Tibial nerve (tissue), 4 donors: ENCODE measurements at regions not wholly inside any gene's neighbourhood (a gene's known extent, or its start where the extent isn't known, plus 50 kb on each side); places are given as distances from the start of the nearest gene placed in this dataset.

Experiments
- EP300 ChIP-seq, 2 donors: sonication (generic); formaldehyde crosslinking; IDR thresholded peaks; one replicate each; pipeline ENCODE4 v1.6.1; 2017; ENCODE audit warnings: antibody characterized with exemption in 2 of 2, mild to moderate bottlenecking in 1 of 2
- POLR2A ChIP-seq, 2 donors: fragments of 450-650 bp; IDR thresholded peaks; one replicate each; pipeline ENCODE4 v1.6.1; 2017; ENCODE audit warnings: antibody characterized with exemption in 2 of 2, mild to moderate bottlenecking in 2 of 2, moderate library complexity in 2 of 2
- TF ChIP-seq, protein P1 (sequence below), 5 experiments: fragments of 200-600 bp in 3 of 5; fragments of 450-650 bp in 2 of 5; sonication (generic) in 3 of 5; IDR thresholded peaks; one replicate each; pipeline ENCODE4 v1.5.1; 2016 to 2019; ENCODE audit warnings: antibody characterized with exemption in 5 of 5, mild to moderate bottlenecking in 3 of 5, moderate library complexity in 2 of 5

DNA sequence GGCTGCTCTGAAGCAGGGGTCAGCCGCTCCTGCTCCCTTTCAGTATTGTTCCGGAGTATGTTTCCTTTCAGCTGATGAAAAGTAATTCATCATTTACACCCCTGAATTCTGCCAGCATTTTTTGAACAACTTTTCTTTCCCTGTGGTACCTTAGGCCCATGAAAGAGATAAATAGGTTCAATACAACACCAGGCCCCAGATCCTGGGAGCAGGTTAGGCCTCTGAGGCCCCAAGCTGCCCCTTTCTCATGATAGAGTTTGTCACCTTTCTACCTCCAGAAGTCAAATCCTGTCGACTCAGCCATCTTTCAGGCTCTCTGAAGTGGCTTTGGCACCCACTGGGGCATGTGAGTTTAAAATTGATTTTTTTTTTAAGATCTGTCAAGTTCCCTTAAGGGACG, 1415.1 kb upstream of the ZEB2 start:
- TF ChIP-seq POLR2A (IDR thresholded peaks at IDR 0.05) (no peak), EP300 (IDR thresholded peaks at IDR 0.05) (no peak)
- TF ChIP-seq, protein P1, sequence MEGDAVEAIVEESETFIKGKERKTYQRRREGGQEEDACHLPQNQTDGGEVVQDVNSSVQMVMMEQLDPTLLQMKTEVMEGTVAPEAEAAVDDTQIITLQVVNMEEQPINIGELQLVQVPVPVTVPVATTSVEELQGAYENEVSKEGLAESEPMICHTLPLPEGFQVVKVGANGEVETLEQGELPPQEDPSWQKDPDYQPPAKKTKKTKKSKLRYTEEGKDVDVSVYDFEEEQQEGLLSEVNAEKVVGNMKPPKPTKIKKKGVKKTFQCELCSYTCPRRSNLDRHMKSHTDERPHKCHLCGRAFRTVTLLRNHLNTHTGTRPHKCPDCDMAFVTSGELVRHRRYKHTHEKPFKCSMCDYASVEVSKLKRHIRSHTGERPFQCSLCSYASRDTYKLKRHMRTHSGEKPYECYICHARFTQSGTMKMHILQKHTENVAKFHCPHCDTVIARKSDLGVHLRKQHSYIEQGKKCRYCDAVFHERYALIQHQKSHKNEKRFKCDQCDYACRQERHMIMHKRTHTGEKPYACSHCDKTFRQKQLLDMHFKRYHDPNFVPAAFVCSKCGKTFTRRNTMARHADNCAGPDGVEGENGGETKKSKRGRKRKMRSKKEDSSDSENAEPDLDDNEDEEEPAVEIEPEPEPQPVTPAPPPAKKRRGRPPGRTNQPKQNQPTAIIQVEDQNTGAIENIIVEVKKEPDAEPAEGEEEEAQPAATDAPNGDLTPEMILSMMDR (IDR thresholded peaks at IDR 0.05), result no peak
